NCI-H345 (cell line): ENCODE measurements at regions not wholly inside any gene's neighbourhood (a gene's known extent, or its start where the extent isn't known, plus 50 kb on each side); places are given as distances from the start of the nearest gene placed in this dataset.

ENCODE experiments used
- DNase-seq: peaks from one replicate; lab custom pipeline; 2025; lab: John Stamatoyannopoulos, UW

GRCh38 chrX:109843963-109844751, 111.1 kb upstream of the ACSL4 start:
- no peak for DNase-seq

- DNase-seq = no peak
Measured at GRCh38 chrX:109844986-109845385, 111.9 kb upstream of the ACSL4 start.

- no peak for DNase-seq
Measured at GRCh38 chrX:109845996-109846395, 112.9 kb upstream of the ACSL4 start.

- no peak for DNase-seq
Measured at GRCh38 chrX:109847257-109848187, 114.5 kb upstream of the ACSL4 start.

GRCh38 chrX:109848461-109849050, 115.5 kb upstream of the ACSL4 start:
- DNase-seq = no peak

- no peak for DNase-seq
Measured at GRCh38 chrX:109854096-109854495, 121.0 kb upstream of the ACSL4 start.

GRCh38 chrX:109855501-109855900, 122.4 kb upstream of the ACSL4 start:
- no peak for DNase-seq

GRCh38 chrX:109856974-109857373, 123.9 kb upstream of the ACSL4 start:
- DNase-seq = no peak

GRCh38 chrX:109857584-109858228, 124.6 kb upstream of the ACSL4 start:
- no peak for DNase-seq

GRCh38 chrX:109858602-109859341, 125.7 kb upstream of the ACSL4 start:
- no peak for DNase-seq

GRCh38 chrX:109859651-109860050, 126.6 kb upstream of the ACSL4 start:
- DNase-seq = no peak

- DNase-seq = no peak
Measured at GRCh38 chrX:109862433-109862832, 129.4 kb upstream of the ACSL4 start.

- no peak for DNase-seq
Measured at GRCh38 chrX:109863811-109864210, 130.8 kb upstream of the ACSL4 start.

GRCh38 chrX:109871121-109871888, 131.6 kb upstream of the TMEM164 start:
- DNase-seq = no peak

- DNase-seq = no peak
Measured at GRCh38 chrX:109872021-109872732, 130.7 kb upstream of the TMEM164 start.

GRCh38 chrX:109873574-109873973, 129.3 kb upstream of the TMEM164 start:
- no peak for DNase-seq

- no peak for DNase-seq
Measured at GRCh38 chrX:109873983-109874382, 128.9 kb upstream of the TMEM164 start.

GRCh38 chrX:109874548-109874947, 128.4 kb upstream of the TMEM164 start:
- no peak for DNase-seq

- no peak for DNase-seq
Measured at GRCh38 chrX:109875831-109876230, 127.1 kb upstream of the TMEM164 start.

- no peak for DNase-seq
Measured at GRCh38 chrX:109878236-109878635, 124.7 kb upstream of the TMEM164 start.
